Right atrium auricular region (tissue), 2 donors: ENCODE measurements at regions not wholly inside any gene's neighbourhood (a gene's known extent, or its start where the extent isn't known, plus 50 kb on each side); places are given as distances from the start of the nearest gene placed in this dataset.

ENCODE experiments used
- DNase-seq: peaks from one replicate; pipeline ENCODE4 v3.0.0-alpha.2; 2019; ENCODE audit warnings: low spot score
- H3K27ac ChIP-seq, 2 donors: fragments of 200-600 bp; sonication (generic); 1 replicate in 1 of 2; 2 replicates in 1 of 2; pipeline ENCODE4 v1.5.1; 2016 to 2019
- H3K27me3 ChIP-seq, 2 donors: fragments of 200-600 bp; sonication (generic); one replicate each; pipeline versions ENCODE4 v1.5.1 to v1.6.0; 2017 to 2019
- H3K36me3 ChIP-seq: fragments of 200-600 bp; sonication (generic); one replicate; pipeline ENCODE4 v1.5.1; 2016
- H3K4me1 ChIP-seq, 2 donors: fragments of 200-600 bp; sonication (generic); one replicate each; pipeline versions ENCODE4 v1.5.1 to v1.6.0; 2017 to 2019
- H3K4me3 ChIP-seq, 2 donors: fragments of 200-600 bp; sonication (generic); 1 replicate in 1 of 2; 2 replicates in 1 of 2; pipeline ENCODE4 v1.5.1; 2017 to 2019; ENCODE audit warnings: mild to moderate bottlenecking in 1 of 2, moderate library complexity in 1 of 2
- H3K9me3 ChIP-seq, 2 donors: fragments of 200-600 bp; sonication (generic); one replicate each; pipeline ENCODE4 v1.5.1; 2019
- TF ChIP-seq, protein P1 (sequence below), 2 donors: fragments of 200-600 bp; sonication (generic); IDR thresholded peaks; one replicate each; pipeline ENCODE4 v1.5.1; 2019; ENCODE audit warnings: antibody characterized with exemption in 2 of 2

DNA sequence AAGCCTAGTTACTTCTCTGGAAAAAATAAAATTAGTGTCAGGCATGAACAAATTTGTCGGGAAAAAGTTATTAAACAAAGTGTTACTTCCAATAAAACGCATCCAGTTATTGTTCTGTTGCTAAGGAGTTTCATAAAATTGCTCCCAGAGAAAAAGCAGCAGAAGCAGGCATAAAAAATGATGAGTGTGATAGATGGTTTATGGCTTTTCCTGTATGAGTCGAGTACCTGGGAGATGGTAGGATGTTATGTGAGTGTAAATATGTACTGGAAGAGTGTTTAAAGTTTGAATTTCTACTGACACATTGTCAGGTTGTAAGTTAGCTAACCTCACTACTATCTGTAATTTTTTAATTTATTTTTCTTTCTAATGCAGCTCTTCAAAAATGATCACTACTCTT lies 390.7 kb downstream of the ARL4A start:
- H3K4me1 ChIP-seq, result no peaks in the 10 kb centered on the region
- TF ChIP-seq, protein P1, sequence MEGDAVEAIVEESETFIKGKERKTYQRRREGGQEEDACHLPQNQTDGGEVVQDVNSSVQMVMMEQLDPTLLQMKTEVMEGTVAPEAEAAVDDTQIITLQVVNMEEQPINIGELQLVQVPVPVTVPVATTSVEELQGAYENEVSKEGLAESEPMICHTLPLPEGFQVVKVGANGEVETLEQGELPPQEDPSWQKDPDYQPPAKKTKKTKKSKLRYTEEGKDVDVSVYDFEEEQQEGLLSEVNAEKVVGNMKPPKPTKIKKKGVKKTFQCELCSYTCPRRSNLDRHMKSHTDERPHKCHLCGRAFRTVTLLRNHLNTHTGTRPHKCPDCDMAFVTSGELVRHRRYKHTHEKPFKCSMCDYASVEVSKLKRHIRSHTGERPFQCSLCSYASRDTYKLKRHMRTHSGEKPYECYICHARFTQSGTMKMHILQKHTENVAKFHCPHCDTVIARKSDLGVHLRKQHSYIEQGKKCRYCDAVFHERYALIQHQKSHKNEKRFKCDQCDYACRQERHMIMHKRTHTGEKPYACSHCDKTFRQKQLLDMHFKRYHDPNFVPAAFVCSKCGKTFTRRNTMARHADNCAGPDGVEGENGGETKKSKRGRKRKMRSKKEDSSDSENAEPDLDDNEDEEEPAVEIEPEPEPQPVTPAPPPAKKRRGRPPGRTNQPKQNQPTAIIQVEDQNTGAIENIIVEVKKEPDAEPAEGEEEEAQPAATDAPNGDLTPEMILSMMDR (IDR thresholded peaks at IDR 0.05), result no peak
- no peaks in the 10 kb centered on the region for H3K27me3 ChIP-seq
- H3K27ac ChIP-seq, result no peak overlapping the region
- no peaks in the 10 kb centered on the region for H3K9me3 ChIP-seq
- H3K4me3 ChIP-seq, result no peak overlapping the region
- H3K36me3 ChIP-seq, result no peaks in the 10 kb centered on the region
- no peak for DNase-seq

DNA sequence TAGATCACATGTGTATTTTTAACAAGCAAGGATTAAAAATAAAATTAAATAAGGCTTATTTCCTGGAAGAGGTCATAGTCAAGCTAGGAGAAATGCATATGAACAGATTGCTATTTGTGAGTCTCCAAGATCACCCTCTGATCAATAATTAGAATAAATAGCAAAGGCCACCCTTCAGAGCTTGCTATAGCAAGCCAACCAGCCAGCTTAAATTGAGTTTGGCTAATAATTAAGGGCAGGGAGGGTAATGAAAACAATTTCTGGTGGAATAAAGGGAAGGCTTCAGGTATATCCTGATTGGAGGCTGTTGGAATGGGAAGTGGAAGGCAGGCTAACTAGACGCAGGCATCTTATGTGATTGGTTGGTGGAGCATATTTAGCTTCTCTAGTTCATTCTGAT lies 403.5 kb downstream of the ARL4A start:
- Histone ChIP-seq H3K27me3 (no peaks in the 10 kb centered on the region), H3K27ac (no peak overlapping the region), H3K4me3 (no peak overlapping the region), H3K9me3 (no peaks in the 10 kb centered on the region), H3K36me3 (no peaks in the 10 kb centered on the region), H3K4me1 (no peaks in the 10 kb centered on the region)
- DNase-seq, result no peak
- TF ChIP-seq, protein P1 (IDR thresholded peaks at IDR 0.05), result no peak

DNA sequence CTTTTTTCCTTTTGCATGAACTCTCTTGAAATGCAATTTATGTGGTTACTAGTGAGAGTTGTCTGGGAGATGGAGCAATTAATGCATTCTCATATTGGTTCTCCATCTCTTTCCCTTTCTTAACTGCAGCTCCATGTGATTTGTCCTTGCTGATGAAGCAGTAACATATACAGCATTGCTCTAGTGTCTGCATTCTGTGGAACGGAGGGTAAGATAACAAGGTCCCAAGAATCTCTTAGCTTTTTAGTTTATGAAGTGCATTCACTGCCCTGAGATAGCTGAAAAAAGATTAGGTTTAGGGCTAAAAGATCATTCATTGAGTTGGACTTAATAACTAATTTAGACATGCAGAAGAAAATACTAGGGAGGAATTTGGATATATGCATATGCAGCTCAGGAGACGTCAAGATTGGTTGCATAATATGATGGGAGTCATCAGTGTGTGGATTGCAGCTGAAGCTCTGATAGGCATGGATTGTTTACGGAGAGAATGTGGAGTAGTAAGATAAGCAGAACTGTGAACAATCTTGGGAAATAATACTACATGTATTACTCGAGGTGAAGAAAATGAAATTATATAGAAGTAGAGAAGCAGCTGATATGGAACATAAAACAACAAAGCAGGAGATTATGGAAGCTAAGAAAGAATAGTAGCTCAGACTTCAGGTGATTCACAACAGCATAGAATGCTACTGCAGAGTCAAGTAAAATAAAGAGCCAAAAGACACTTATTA lies 404.7 kb downstream of the ARL4A start:
- TF ChIP-seq, protein P1 (IDR thresholded peaks at IDR 0.05), result no peak
- no peaks in the 10 kb centered on the region for H3K9me3 ChIP-seq
- no peak overlapping the region for H3K4me3 ChIP-seq
- no peaks in the 10 kb centered on the region for H3K36me3 ChIP-seq
- no peaks in the 10 kb centered on the region for H3K27me3 ChIP-seq
- no peak overlapping the region for H3K27ac ChIP-seq
- no peak for DNase-seq
- no peaks in the 10 kb centered on the region for H3K4me1 ChIP-seq

DNA sequence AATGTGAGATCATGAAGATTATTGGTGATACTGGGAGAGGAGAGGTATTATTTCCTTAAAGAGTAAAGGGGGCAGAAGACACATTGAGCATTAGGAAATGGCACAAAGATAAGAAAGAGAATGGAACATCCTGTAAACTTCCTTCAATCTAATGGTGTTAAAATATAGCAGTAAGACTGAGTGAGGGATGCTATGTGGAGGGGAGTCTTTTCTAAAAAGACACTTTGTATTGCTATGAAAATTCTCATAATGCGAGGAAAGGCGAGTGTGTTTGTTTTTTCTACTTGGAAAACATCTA lies 405.2 kb downstream of the ARL4A start:
- TF ChIP-seq, protein P1 (IDR thresholded peaks at IDR 0.05), result no peak
- no peak for DNase-seq
- Histone ChIP-seq H3K4me3 (no peak overlapping the region), H3K27me3 (no peaks in the 10 kb centered on the region), H3K4me1 (no peaks in the 10 kb centered on the region), H3K36me3 (no peaks in the 10 kb centered on the region), H3K27ac (no peak overlapping the region), H3K9me3 (no peaks in the 10 kb centered on the region)

DNA sequence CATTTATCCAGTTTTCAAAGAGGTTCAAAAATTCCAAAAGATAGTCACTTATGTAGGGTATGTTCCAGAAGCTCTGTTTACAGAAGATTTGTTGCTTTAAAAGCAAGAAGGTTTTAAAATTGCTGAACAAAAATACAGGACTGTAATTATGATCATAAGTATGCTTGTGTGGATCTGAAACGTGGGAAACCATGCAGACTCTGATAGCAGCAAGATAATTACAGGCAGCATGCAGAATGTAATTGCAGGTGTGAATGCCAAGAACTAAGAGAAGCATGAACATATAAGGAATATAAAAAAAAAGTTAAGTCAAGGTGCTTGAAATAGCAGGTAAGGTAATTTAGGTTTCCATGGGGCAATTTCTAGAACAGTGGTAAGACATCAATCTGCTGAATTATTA lies 405.7 kb downstream of the ARL4A start:
- TF ChIP-seq, protein P1 (IDR thresholded peaks at IDR 0.05), result no peak
- no peak overlapping the region for H3K27ac ChIP-seq
- H3K9me3 ChIP-seq, result no peaks in the 10 kb centered on the region
- H3K36me3 ChIP-seq, result no peaks in the 10 kb centered on the region
- no peaks in the 10 kb centered on the region for H3K4me1 ChIP-seq
- H3K4me3 ChIP-seq, result no peak overlapping the region
- H3K27me3 ChIP-seq, result no peaks in the 10 kb centered on the region
- DNase-seq, result no peak

DNA sequence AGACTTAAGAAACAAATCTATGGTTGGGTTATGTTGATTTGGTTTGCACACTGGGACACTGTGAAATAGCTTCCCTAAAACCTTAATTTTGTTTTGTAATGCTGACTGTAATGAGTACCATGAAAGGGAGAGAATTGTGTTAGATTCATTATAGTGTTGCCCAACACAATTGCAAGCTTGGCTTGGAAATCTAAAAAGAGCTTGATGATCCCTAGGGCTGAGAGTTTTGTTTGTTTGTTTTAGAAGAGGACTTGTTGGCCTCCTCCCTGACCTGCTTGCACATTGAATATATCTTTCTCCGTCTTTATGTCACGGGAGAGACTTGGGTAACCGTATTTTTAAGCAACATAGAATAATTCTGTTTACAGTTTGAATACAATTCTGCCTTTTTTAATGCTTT lies 410.1 kb downstream of the ARL4A start:
- Histone ChIP-seq H3K36me3 (no peaks in the 10 kb centered on the region), H3K4me1 (no peaks in the 10 kb centered on the region), H3K4me3 (no peak overlapping the region), H3K9me3 (no peaks in the 10 kb centered on the region), H3K27me3 (no peaks in the 10 kb centered on the region), H3K27ac (no peak overlapping the region)
- TF ChIP-seq, protein P1 (IDR thresholded peaks at IDR 0.05), result no peak
- no peak for DNase-seq
